ENCODE measurements at regions not wholly inside any gene's neighbourhood (a gene's known extent, or its start where the extent isn't known, plus 50 kb on each side); places are given as distances from the start of the nearest gene placed in this dataset.

DNA sequence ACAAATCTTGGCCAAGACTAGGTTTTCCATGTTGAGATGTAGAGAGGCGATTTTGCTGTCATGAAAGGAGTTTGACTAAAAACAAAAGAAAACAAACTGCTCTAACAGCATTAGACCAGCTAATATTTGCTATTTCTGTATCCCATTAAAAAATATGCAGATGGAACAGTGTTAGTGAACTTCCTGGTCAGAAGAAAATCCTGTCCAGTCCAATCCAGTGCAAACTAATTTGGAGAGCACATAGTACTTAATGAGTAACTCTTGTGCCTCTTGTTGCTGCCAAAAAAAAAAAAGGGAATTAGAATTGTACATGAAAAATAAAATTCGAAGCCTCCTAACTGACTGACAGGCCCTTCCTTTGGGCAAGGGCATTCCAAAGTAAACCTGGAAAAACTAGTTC lies 298.8 kb downstream of the ETNK1 start:
- Histone ChIP-seq H3K9ac (ENCODE audit: low read length) (no peak overlapping the region), H3K9me3 (ENCODE audit: insufficient read depth, low read length) (no peaks in the 10 kb centered on the region), H3F3A (ENCODE audit: insufficient read depth) (no peaks in the 10 kb centered on the region), H3K27me3 (ENCODE audit: low read length) (no peaks in the 10 kb centered on the region), H2AFZ (ENCODE audit: low read depth, low read length, severe bottlenecking) (no peak overlapping the region), H4K20me1 (ENCODE audit: low read depth, low read length) (no peaks in the 10 kb centered on the region), H3K4me2 (ENCODE audit: low read depth, low read length, poor library complexity, severe bottlenecking) (no peak overlapping the region), H3K9me2 (replicated peaks; ENCODE audit: insufficient read depth, low read length) (no peaks in the 10 kb centered on the region; the same call in 1 of the 2 replicates), H3K79me2 (ENCODE audit: insufficient read depth, low read length) (no peaks in the 10 kb centered on the region), H3K36me3 (ENCODE audit: low read length) (no peaks in the 10 kb centered on the region), H3K27ac (ENCODE audit: low read depth, low read length) (no peak overlapping the region), H3K4me3 (ENCODE audit: insufficient read depth, low read length, poor library complexity, severe bottlenecking) (no peak overlapping the region)
- TF ChIP-seq, protein P1, sequence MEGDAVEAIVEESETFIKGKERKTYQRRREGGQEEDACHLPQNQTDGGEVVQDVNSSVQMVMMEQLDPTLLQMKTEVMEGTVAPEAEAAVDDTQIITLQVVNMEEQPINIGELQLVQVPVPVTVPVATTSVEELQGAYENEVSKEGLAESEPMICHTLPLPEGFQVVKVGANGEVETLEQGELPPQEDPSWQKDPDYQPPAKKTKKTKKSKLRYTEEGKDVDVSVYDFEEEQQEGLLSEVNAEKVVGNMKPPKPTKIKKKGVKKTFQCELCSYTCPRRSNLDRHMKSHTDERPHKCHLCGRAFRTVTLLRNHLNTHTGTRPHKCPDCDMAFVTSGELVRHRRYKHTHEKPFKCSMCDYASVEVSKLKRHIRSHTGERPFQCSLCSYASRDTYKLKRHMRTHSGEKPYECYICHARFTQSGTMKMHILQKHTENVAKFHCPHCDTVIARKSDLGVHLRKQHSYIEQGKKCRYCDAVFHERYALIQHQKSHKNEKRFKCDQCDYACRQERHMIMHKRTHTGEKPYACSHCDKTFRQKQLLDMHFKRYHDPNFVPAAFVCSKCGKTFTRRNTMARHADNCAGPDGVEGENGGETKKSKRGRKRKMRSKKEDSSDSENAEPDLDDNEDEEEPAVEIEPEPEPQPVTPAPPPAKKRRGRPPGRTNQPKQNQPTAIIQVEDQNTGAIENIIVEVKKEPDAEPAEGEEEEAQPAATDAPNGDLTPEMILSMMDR (IDR thresholded peaks at IDR 0.05; ENCODE audit: insufficient read depth, low read length, poor library complexity, severe bottlenecking), result no peak
- no peak for TF ChIP-seq EZH2phosphoT487 (conservative IDR thresholded peaks at IDR 0.05; ENCODE audit: low read length)

DNA sequence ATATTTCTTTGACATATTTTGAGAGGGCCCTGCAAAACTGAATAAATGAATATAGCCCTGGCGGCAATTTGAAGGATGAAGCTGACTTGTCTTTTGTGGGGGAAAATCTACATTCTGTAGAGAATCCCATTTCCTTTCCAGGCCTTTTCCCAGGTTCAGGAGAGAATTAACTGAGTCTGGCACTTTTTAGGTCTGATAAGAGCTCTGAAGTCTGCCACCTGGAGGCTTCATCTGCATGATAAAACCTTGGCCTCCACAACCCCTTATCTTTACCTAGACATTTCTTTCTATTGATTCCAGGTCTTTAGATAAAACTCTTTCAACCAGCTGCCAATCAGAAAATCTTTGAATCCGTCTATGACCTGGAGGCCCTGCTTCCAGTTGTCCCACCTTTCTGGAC lies 299.4 kb downstream of the ETNK1 start:
- Histone ChIP-seq H3K27me3 (ENCODE audit: low read length) (no peaks in the 10 kb centered on the region), H3K79me2 (ENCODE audit: insufficient read depth, low read length) (no peaks in the 10 kb centered on the region), H3K4me2 (ENCODE audit: low read depth, low read length, poor library complexity, severe bottlenecking) (no peak overlapping the region), H3K9me2 (replicated peaks; ENCODE audit: insufficient read depth, low read length) (no peaks in the 10 kb centered on the region; the same call in 1 of the 2 replicates), H3K9me3 (ENCODE audit: insufficient read depth, low read length) (no peaks in the 10 kb centered on the region), H3F3A (ENCODE audit: insufficient read depth) (no peaks in the 10 kb centered on the region), H4K20me1 (ENCODE audit: low read depth, low read length) (no peaks in the 10 kb centered on the region), H3K4me3 (ENCODE audit: insufficient read depth, low read length, poor library complexity, severe bottlenecking) (no peak overlapping the region), H3K36me3 (ENCODE audit: low read length) (no peaks in the 10 kb centered on the region), H3K27ac (ENCODE audit: low read depth, low read length) (no peak overlapping the region), H3K9ac (ENCODE audit: low read length) (no peak overlapping the region), H2AFZ (ENCODE audit: low read depth, low read length, severe bottlenecking) (no peak overlapping the region)
- no peak for TF ChIP-seq EZH2phosphoT487 (conservative IDR thresholded peaks at IDR 0.05; ENCODE audit: low read length)
- TF ChIP-seq, protein P1 (IDR thresholded peaks at IDR 0.05; ENCODE audit: insufficient read depth, low read length, poor library complexity, severe bottlenecking), result no peak

DNA sequence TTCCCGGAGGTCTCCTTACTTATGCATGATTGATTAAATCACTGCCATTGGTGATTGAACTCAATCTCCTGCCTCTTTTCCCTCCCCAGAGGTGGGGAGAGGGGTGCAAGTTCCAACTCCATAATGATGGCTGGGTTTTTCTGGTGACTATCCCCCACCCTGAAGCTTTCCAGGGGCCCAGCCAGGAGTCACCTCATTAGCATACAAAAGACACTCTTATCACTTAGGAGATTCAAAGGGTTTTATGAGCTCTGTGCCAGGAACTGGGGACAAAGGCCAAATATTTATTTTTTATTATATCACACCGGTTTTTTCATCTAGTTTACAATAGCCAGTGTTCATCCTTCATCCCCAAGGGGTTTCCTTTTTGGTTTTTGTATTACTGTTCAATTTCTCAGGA lies 300.7 kb downstream of the ETNK1 start:
- Histone ChIP-seq H3K27ac (ENCODE audit: low read depth, low read length) (no peak overlapping the region), H3K4me3 (ENCODE audit: insufficient read depth, low read length, poor library complexity, severe bottlenecking) (no peak overlapping the region), H3K9me3 (ENCODE audit: insufficient read depth, low read length) (no peaks in the 10 kb centered on the region), H3K27me3 (ENCODE audit: low read length) (no peaks in the 10 kb centered on the region), H2AFZ (ENCODE audit: low read depth, low read length, severe bottlenecking) (no peak overlapping the region), H3F3A (ENCODE audit: insufficient read depth) (no peaks in the 10 kb centered on the region), H3K4me2 (ENCODE audit: low read depth, low read length, poor library complexity, severe bottlenecking) (no peak overlapping the region), H3K9me2 (replicated peaks; ENCODE audit: insufficient read depth, low read length) (no peaks in the 10 kb centered on the region; the same call in 1 of the 2 replicates), H3K36me3 (ENCODE audit: low read length) (no peaks in the 10 kb centered on the region), H4K20me1 (ENCODE audit: low read depth, low read length) (no peaks in the 10 kb centered on the region), H3K79me2 (ENCODE audit: insufficient read depth, low read length) (no peaks in the 10 kb centered on the region), H3K9ac (ENCODE audit: low read length) (no peak overlapping the region)
- TF ChIP-seq EZH2phosphoT487 (conservative IDR thresholded peaks at IDR 0.05; ENCODE audit: low read length), result no peak
- TF ChIP-seq, protein P1 (IDR thresholded peaks at IDR 0.05; ENCODE audit: insufficient read depth, low read length, poor library complexity, severe bottlenecking), result no peak
